Heart left ventricle (tissue), 13 donors: ENCODE measurements at regions not wholly inside any gene's neighbourhood (a gene's known extent, or its start where the extent isn't known, plus 50 kb on each side); places are given as distances from the start of the nearest gene placed in this dataset.

ENCODE experiments used
- POLR2A ChIP-seq, 2 donors: fragments of 450-650 bp; IDR thresholded peaks; one replicate each; pipeline ENCODE4 v1.6.1; 2017; ENCODE audit warnings: antibody characterized with exemption in 2 of 2, mild to moderate bottlenecking in 2 of 2, moderate library complexity in 2 of 2
- TF ChIP-seq, protein P1 (sequence below), 12 donors: fragments of 200-600 bp; sonication (generic) in 4 of 12; IDR thresholded peaks; one replicate each; pipeline versions ENCODE4 v1.5.0 to v1.8.0; 2018 to 2022; ENCODE audit warnings: antibody characterized with exemption in 12 of 12, mild to moderate bottlenecking in 5 of 12
- donor health status: ischemic (EF 13 %, LVEDD 7.1; RV severe dilation, severe dysfunction).
- donor health status: DM: no; HTN: yes; CAD: no.
- donor health status: DM: no; HTN: no; CAD: no.
- donor health status: ischemic (EF 25% LVEDD 6.9; RV normal size, moderate dysfunction).
- donor health status: ischemic (EF 25% LVEDD 5.7; RV mildly dilated, moderate dysfunction).
- donor health status: ischemic (EF 35%, LVEDD 5.7; RV mildly dilated, moderate dysfunction).
- donor health status: nonischemic (EF 11% LVEDD 7.7; RV severe dilation, severe dysfunction).
- donor health status: DM: yes; HTN: yes; CAD: no.
- donor health status: PGD.
- donor health status: ischemic (EF 29% LVEDD 5.4; RV normal size, mild dysfunction).
- donor health status: nonischemic (EF 23%, LVEDD 6.1; RV moderate dilation, normal function).

GRCh38 chr18:54762386-54762785 is 65.9 kb upstream of the RAB27B start:
- TF ChIP-seq, protein P1, sequence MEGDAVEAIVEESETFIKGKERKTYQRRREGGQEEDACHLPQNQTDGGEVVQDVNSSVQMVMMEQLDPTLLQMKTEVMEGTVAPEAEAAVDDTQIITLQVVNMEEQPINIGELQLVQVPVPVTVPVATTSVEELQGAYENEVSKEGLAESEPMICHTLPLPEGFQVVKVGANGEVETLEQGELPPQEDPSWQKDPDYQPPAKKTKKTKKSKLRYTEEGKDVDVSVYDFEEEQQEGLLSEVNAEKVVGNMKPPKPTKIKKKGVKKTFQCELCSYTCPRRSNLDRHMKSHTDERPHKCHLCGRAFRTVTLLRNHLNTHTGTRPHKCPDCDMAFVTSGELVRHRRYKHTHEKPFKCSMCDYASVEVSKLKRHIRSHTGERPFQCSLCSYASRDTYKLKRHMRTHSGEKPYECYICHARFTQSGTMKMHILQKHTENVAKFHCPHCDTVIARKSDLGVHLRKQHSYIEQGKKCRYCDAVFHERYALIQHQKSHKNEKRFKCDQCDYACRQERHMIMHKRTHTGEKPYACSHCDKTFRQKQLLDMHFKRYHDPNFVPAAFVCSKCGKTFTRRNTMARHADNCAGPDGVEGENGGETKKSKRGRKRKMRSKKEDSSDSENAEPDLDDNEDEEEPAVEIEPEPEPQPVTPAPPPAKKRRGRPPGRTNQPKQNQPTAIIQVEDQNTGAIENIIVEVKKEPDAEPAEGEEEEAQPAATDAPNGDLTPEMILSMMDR (IDR thresholded peaks at IDR 0.05) = no peak
- TF ChIP-seq POLR2A (IDR thresholded peaks at IDR 0.05) = no peak
